ENCODE measurements at regions not wholly inside any gene's neighbourhood (a gene's known extent, or its start where the extent isn't known, plus 50 kb on each side); places are given as distances from the start of the nearest gene placed in this dataset.

- no peak for FAIRE-seq
- no peak for TF ChIP-seq POLR2AphosphoS5 (IDR thresholded peaks at IDR 0.05; ENCODE audit: low read depth, low read length)
- no peak for DNase-seq (ENCODE audit: insufficient read length, low spot score)
Observed at GRCh38 chr17:73986641-73987177, 216.8 kb upstream of the RPL38 start.

- TF ChIP-seq SPI1 (IDR thresholded peaks at IDR 0.05; ENCODE audit: low read depth, low read length): no peak
- no peak for TF ChIP-seq POLR2AphosphoS5 (IDR thresholded peaks at IDR 0.05; ENCODE audit: low read depth, low read length)
- TF ChIP-seq POLR2A (IDR thresholded peaks at IDR 0.05; ENCODE audit: low read depth, low read length): no peak
- no peak for TF ChIP-seq TAF1 (IDR thresholded peaks at IDR 0.05; ENCODE audit: low read depth, low read length)
- TF ChIP-seq PAX5 (IDR thresholded peaks at IDR 0.05; ENCODE audit: insufficient read depth, low read length, severe bottlenecking): no peak
- no peak for TF ChIP-seq POU2F2 (IDR thresholded peaks at IDR 0.05; ENCODE audit: low read depth, low read length)
- FAIRE-seq: no peak
Observed at GRCh38 chr17:73987395-73987794, 216.1 kb upstream of the RPL38 start.

GRCh38 chr17:73987845-73988509, 215.5 kb upstream of the RPL38 start:
- no peak for FAIRE-seq
- no peak for DNase-seq (ENCODE audit: insufficient read length, low spot score)
- TF ChIP-seq PAX5 (IDR thresholded peaks at IDR 0.05; ENCODE audit: insufficient read depth, low read length, severe bottlenecking) (no peak), POU2F2 (IDR thresholded peaks at IDR 0.05; ENCODE audit: low read depth, low read length) (no peak), POLR2AphosphoS5 (IDR thresholded peaks at IDR 0.05; ENCODE audit: low read depth, low read length) (no peak), SPI1 (IDR thresholded peaks at IDR 0.05; ENCODE audit: low read depth, low read length) (no peak), POLR2A (IDR thresholded peaks at IDR 0.05; ENCODE audit: low read depth, low read length) (no peak), TAF1 (IDR thresholded peaks at IDR 0.05; ENCODE audit: low read depth, low read length) (no peak)

More at GRCh38 chr17:73987395-73987794, 216.1 kb upstream of the RPL38 start:
- DNase-seq (ENCODE audit: insufficient read length, low spot score): no peak

GRCh38 chr17:73989671-73990070, 213.8 kb upstream of the RPL38 start:
- DNase-seq (ENCODE audit: insufficient read length, low spot score) (no peak), FAIRE-seq (no peak)
- TF ChIP-seq TAF1 (IDR thresholded peaks at IDR 0.05; ENCODE audit: low read depth, low read length) (no peak), POLR2A (IDR thresholded peaks at IDR 0.05; ENCODE audit: low read depth, low read length) (no peak), POU2F2 (IDR thresholded peaks at IDR 0.05; ENCODE audit: low read depth, low read length) (no peak), SPI1 (IDR thresholded peaks at IDR 0.05; ENCODE audit: low read depth, low read length) (no peak), POLR2AphosphoS5 (IDR thresholded peaks at IDR 0.05; ENCODE audit: low read depth, low read length) (no peak), PAX5 (IDR thresholded peaks at IDR 0.05; ENCODE audit: insufficient read depth, low read length, severe bottlenecking) (no peak)

GRCh38 chr17:73990290-73990689, 213.2 kb upstream of the RPL38 start:
- FAIRE-seq (no peak), DNase-seq (ENCODE audit: insufficient read length, low spot score) (no peak)
- no peak for TF ChIP-seq PAX5 (IDR thresholded peaks at IDR 0.05; ENCODE audit: insufficient read depth, low read length, severe bottlenecking)
- TF ChIP-seq TAF1 (IDR thresholded peaks at IDR 0.05; ENCODE audit: low read depth, low read length): no peak
- no peak for TF ChIP-seq SPI1 (IDR thresholded peaks at IDR 0.05; ENCODE audit: low read depth, low read length)
- TF ChIP-seq POLR2A (IDR thresholded peaks at IDR 0.05; ENCODE audit: low read depth, low read length): no peak
- TF ChIP-seq POU2F2 (IDR thresholded peaks at IDR 0.05; ENCODE audit: low read depth, low read length): no peak
- TF ChIP-seq POLR2AphosphoS5 (IDR thresholded peaks at IDR 0.05; ENCODE audit: low read depth, low read length): no peak

GRCh38 chr17:73991260-73991659, 212.2 kb upstream of the RPL38 start:
- no peak for FAIRE-seq
- no peak for DNase-seq (ENCODE audit: insufficient read length, low spot score)
- TF ChIP-seq POLR2AphosphoS5 (IDR thresholded peaks at IDR 0.05; ENCODE audit: low read depth, low read length): no peak
- TF ChIP-seq TAF1 (IDR thresholded peaks at IDR 0.05; ENCODE audit: low read depth, low read length): no peak
- TF ChIP-seq POU2F2 (IDR thresholded peaks at IDR 0.05; ENCODE audit: low read depth, low read length): no peak
- TF ChIP-seq SPI1 (IDR thresholded peaks at IDR 0.05; ENCODE audit: low read depth, low read length): no peak
- no peak for TF ChIP-seq PAX5 (IDR thresholded peaks at IDR 0.05; ENCODE audit: insufficient read depth, low read length, severe bottlenecking)
- TF ChIP-seq POLR2A (IDR thresholded peaks at IDR 0.05; ENCODE audit: low read depth, low read length): no peak

- no peak for FAIRE-seq
- no peak for TF ChIP-seq PAX5 (IDR thresholded peaks at IDR 0.05; ENCODE audit: insufficient read depth, low read length, severe bottlenecking)
- no peak for TF ChIP-seq POLR2AphosphoS5 (IDR thresholded peaks at IDR 0.05; ENCODE audit: low read depth, low read length)
- no peak for TF ChIP-seq SPI1 (IDR thresholded peaks at IDR 0.05; ENCODE audit: low read depth, low read length)
- no peak for TF ChIP-seq POU2F2 (IDR thresholded peaks at IDR 0.05; ENCODE audit: low read depth, low read length)
- TF ChIP-seq TAF1 (IDR thresholded peaks at IDR 0.05; ENCODE audit: low read depth, low read length): no peak
- no peak for TF ChIP-seq POLR2A (IDR thresholded peaks at IDR 0.05; ENCODE audit: low read depth, low read length)
Observed at GRCh38 chr17:73994946-73995345, 208.5 kb upstream of the RPL38 start.

GRCh38 chr17:73997059-73997458, 206.4 kb upstream of the RPL38 start:
- no peak for FAIRE-seq
- no peak for DNase-seq (ENCODE audit: insufficient read length, low spot score)
- TF ChIP-seq POLR2AphosphoS5 (IDR thresholded peaks at IDR 0.05; ENCODE audit: low read depth, low read length) (no peak), SPI1 (IDR thresholded peaks at IDR 0.05; ENCODE audit: low read depth, low read length) (no peak), TAF1 (IDR thresholded peaks at IDR 0.05; ENCODE audit: low read depth, low read length) (no peak)

More at GRCh38 chr17:73994946-73995345, 208.5 kb upstream of the RPL38 start:
- DNase-seq (ENCODE audit: insufficient read length, low spot score): no peak

GRCh38 chr17:73998249-73998648, 205.2 kb upstream of the RPL38 start:
- no peak for DNase-seq (ENCODE audit: insufficient read length, low spot score)
- TF ChIP-seq POU2F2 (IDR thresholded peaks at IDR 0.05; ENCODE audit: low read depth, low read length) (no peak), SPI1 (IDR thresholded peaks at IDR 0.05; ENCODE audit: low read depth, low read length) (no peak), TAF1 (IDR thresholded peaks at IDR 0.05; ENCODE audit: low read depth, low read length) (no peak), POLR2A (IDR thresholded peaks at IDR 0.05; ENCODE audit: low read depth, low read length) (no peak), POLR2AphosphoS5 (IDR thresholded peaks at IDR 0.05; ENCODE audit: low read depth, low read length) (no peak), PAX5 (IDR thresholded peaks at IDR 0.05; ENCODE audit: insufficient read depth, low read length, severe bottlenecking) (no peak)
- FAIRE-seq: no peak

Data from GM12891 (cell line).